K562 (cell line): ENCODE measurements at regions not wholly inside any gene's neighbourhood (a gene's known extent, or its start where the extent isn't known, plus 50 kb on each side); places are given as distances from the start of the nearest gene placed in this dataset.

ENCODE experiments used
- CREB1 ChIP-seq, 2 experiments: sonication (generic) in 1 of 2; formaldehyde crosslinking in 1 of 2; IDR thresholded peaks; 2 replicates each; pipeline versions ENCODE4 v1.6.1 to v1.8.0; 2012 to 2022; ENCODE audit warnings: inconsistent platforms in 1 of 2, mild to moderate bottlenecking in 1 of 2, missing genetic modification reagents in 1 of 2, moderate library complexity in 1 of 2
- HDAC6 ChIP-seq: IDR thresholded peaks from 2 replicates; pipeline ENCODE4 v1.6.1; 2012; ENCODE audit warnings: low read depth, mild to moderate bottlenecking, control low read depth, inconsistent platforms, low read length, moderate library complexity
- MTA3 ChIP-seq: fragments of 450-650 bp; formaldehyde crosslinking; IDR thresholded peaks from 2 replicates; pipeline ENCODE4 v1.6.1; 2017; ENCODE audit warnings: mild to moderate bottlenecking, borderline replicate concordance
- RBM14 ChIP-seq: fragments of 200-400 bp; formaldehyde crosslinking; IDR thresholded peaks from 2 replicates; pipeline ENCODE4 v1.6.1; 2018; ENCODE audit warnings: low read depth, mild to moderate bottlenecking, low read length, moderate library complexity, borderline replicate concordance; ENCODE audit not compliant: insufficient read depth
- SNRNP70 ChIP-seq: fragments of 200-400 bp; formaldehyde crosslinking; optimal IDR thresholded peaks from 2 replicates; pipeline ENCODE3; 2017; ENCODE audit warnings: low read depth, low read length
- TAF1 ChIP-seq: IDR thresholded peaks from 2 replicates; pipeline ENCODE4 v1.6.1; 2011; ENCODE audit warnings: mild to moderate bottlenecking, low read length, moderate library complexity; ENCODE audit not compliant: insufficient read depth, control insufficient read depth, severe bottlenecking; ENCODE audit errors: extremely low read depth
- YY1 ChIP-seq, 3 experiments: IDR thresholded peaks; 2 replicates each; pipeline ENCODE4 v1.6.1; 2011; ENCODE audit warnings: low read length in 2 of 3, mild to moderate bottlenecking in 2 of 3, moderate library complexity in 2 of 3, borderline replicate concordance in 1 of 3, control low read depth in 1 of 3, low read depth in 1 of 3; ENCODE audit not compliant: insufficient read depth in 3 of 3, insufficient replicate concordance in 2 of 3, control insufficient read depth in 1 of 3, insufficient read length in 1 of 3; ENCODE audit errors: extremely low read depth in 1 of 3
- ZEB2 ChIP-seq: fragments of 450-650 bp; IDR thresholded peaks from 2 replicates; pipeline ENCODE4 v1.6.1; 2016
- ZNF3 ChIP-seq: fragments of 250-450 bp; sonication (Bioruptor Pico); IDR thresholded peaks from 2 replicates; pipeline ENCODE4 v1.5.0; 2021; ENCODE audit warnings: mild to moderate bottlenecking, moderate library complexity
- TF ChIP-seq, protein P1 (sequence below): fragments of 450-650 bp; IDR thresholded peaks from 2 replicates; pipeline ENCODE4 v1.6.1; 2016; ENCODE audit warnings: low read depth, mild to moderate bottlenecking, moderate library complexity
- TF ChIP-seq, protein P2 (sequence below): fragments of 250-450 bp; sonication (Bioruptor Pico); IDR thresholded peaks from 2 replicates; pipeline ENCODE4 v1.8.0; 2022; ENCODE audit warnings: moderate library complexity, mild to moderate bottlenecking, inconsistent platforms
- TF ChIP-seq, protein P3 (sequence below): fragments of 450-650 bp; IDR thresholded peaks from one replicate; pipeline ENCODE4 v1.6.1; 2018; ENCODE audit warnings: mild to moderate bottlenecking, moderate library complexity; ENCODE audit not compliant: partially characterized antibody
- TF ChIP-seq, protein P4 (sequence below): sonication (generic); formaldehyde crosslinking; IDR thresholded peaks from 2 replicates; pipeline ENCODE4 v1.8.0; 2022; ENCODE audit warnings: mild to moderate bottlenecking, low read depth, missing genetic modification reagents

DNA sequence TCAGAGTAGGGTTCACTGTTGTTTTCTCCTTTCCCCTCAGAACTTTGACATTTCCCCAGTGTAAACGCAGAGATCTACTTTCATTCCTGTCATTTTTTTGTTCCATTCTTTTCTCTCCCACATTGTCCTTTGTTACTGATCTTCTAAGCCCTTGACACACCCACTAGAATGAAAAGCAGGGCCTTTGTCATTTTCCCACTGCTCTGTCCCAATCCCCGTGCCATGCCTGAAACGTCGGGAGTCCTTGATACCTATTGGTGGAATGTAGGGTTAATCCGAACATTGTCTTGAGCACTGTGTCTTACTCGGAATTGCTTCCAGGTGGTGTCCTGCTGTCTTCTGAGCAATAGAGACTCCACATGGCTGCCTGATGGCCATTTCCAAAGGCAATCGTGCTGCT, 887.1 kb upstream of the FRG1 start:
- TF ChIP-seq MTA3 (no peak), YY1 (IDR thresholded peaks at IDR 0.05; ENCODE audit: borderline replicate concordance in 1 of 3, control insufficient read depth in 1 of 3, extremely low read depth in 1 of 3, insufficient read depth in 3 of 3, insufficient read length in 1 of 3, insufficient replicate concordance in 2 of 3, low read depth in 1 of 3, low read length in 2 of 3) (no peak), CREB1 (IDR thresholded peaks at IDR 0.05) (no peak), CREB1 (CRISPR knock-in tag; IDR thresholded peaks at IDR 0.05) (no peak), RBM14 (no peak), HDAC6 (no peak), ZEB2 (no peak), ZNF3 (CRISPR knock-in tag) (no peak), TAF1 (no peak), SNRNP70 (no peak)
- TF ChIP-seq, protein P1, sequence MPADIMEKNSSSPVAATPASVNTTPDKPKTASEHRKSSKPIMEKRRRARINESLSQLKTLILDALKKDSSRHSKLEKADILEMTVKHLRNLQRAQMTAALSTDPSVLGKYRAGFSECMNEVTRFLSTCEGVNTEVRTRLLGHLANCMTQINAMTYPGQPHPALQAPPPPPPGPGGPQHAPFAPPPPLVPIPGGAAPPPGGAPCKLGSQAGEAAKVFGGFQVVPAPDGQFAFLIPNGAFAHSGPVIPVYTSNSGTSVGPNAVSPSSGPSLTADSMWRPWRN, result no peak
- TF ChIP-seq, protein P2, sequence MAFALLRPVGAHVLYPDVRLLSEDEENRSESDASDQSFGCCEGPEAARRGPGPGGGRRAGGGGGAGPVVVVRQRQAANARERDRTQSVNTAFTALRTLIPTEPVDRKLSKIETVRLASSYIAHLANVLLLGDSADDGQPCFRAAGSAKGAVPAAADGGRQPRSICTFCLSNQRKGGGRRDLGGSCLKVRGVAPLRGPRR (CRISPR knock-in tag), result no peak
- TF ChIP-seq, protein P3, sequence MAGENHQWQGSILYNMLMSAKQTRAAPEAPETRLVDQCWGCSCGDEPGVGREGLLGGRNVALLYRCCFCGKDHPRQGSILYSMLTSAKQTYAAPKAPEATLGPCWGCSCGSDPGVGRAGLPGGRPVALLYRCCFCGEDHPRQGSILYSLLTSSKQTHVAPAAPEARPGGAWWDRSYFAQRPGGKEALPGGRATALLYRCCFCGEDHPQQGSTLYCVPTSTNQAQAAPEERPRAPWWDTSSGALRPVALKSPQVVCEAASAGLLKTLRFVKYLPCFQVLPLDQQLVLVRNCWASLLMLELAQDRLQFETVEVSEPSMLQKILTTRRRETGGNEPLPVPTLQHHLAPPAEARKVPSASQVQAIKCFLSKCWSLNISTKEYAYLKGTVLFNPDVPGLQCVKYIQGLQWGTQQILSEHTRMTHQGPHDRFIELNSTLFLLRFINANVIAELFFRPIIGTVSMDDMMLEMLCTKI, result no peak
- TF ChIP-seq, protein P4, sequence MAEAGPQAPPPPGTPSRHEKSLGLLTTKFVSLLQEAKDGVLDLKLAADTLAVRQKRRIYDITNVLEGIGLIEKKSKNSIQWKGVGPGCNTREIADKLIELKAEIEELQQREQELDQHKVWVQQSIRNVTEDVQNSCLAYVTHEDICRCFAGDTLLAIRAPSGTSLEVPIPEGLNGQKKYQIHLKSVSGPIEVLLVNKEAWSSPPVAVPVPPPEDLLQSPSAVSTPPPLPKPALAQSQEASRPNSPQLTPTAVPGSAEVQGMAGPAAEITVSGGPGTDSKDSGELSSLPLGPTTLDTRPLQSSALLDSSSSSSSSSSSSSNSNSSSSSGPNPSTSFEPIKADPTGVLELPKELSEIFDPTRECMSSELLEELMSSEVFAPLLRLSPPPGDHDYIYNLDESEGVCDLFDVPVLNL (CRISPR knock-in tag), result no peak
